ENCODE measurements at regions not wholly inside any gene's neighbourhood (a gene's known extent, or its start where the extent isn't known, plus 50 kb on each side); places are given as distances from the start of the nearest gene placed in this dataset.
A peak's percentile ranks its signal among the peaks of the same experiment; 100 is the strongest.

- TF ChIP-seq POLR2A (IDR thresholded peaks at IDR 0.05) (no peak), CTCF (IDR thresholded peaks at IDR 0.05) (no peak)
- Histone ChIP-seq H3K9me3 (peaks cover 0 to 5% (median 0%) of the 10 kb centered on the region in 4 donors), H3K27ac (no peak overlapping the region), H3K36me3 (no peaks in the 10 kb centered on the region), H3K4me1 (no peaks in the 10 kb centered on the region), H3K4me3 (no peak overlapping the region), H3K27me3 (no peaks in the 10 kb centered on the region)
- DNase-seq, result no peak
Measured at GRCh38 chr10:130393342-130393741, 257.2 kb downstream of the GLRX3 start.

GRCh38 chr10:130394832-130395231 is 258.6 kb downstream of the GLRX3 start:
- Histone ChIP-seq H3K4me1 (no peaks in the 10 kb centered on the region), H3K27ac (no peak overlapping the region), H3K27me3 (no peaks in the 10 kb centered on the region), H3K9me3 (peaks cover 0 to 5% (median 0%) of the 10 kb centered on the region in 4 donors), H3K4me3 (no peak overlapping the region), H3K36me3 (no peaks in the 10 kb centered on the region)
- TF ChIP-seq CTCF (IDR thresholded peaks at IDR 0.05) (no peak), POLR2A (IDR thresholded peaks at IDR 0.05) (no peak)
- DNase-seq, result no peak

- H3K36me3 ChIP-seq, result no peaks in the 10 kb centered on the region
- no peak overlapping the region for H3K27ac ChIP-seq
- no peaks in the 10 kb centered on the region for H3K27me3 ChIP-seq
- H3K4me1 ChIP-seq, result no peaks in the 10 kb centered on the region
- H3K4me3 ChIP-seq, result no peak overlapping the region
- TF ChIP-seq POLR2A (IDR thresholded peaks at IDR 0.05) (no peak), CTCF (IDR thresholded peaks at IDR 0.05) (no peak)
- H3K9me3 ChIP-seq, result peaks cover 0 to 5% (median 0%) of the 10 kb centered on the region in 4 donors
- no peak for DNase-seq
Measured at GRCh38 chr10:130395248-130395936, 259.2 kb downstream of the GLRX3 start.

GRCh38 chr10:130396044-130396443 is 259.9 kb downstream of the GLRX3 start:
- Histone ChIP-seq H3K9me3 (peaks cover 0 to 5% (median 0%) of the 10 kb centered on the region in 4 donors), H3K4me1 (no peaks in the 10 kb centered on the region), H3K36me3 (no peaks in the 10 kb centered on the region), H3K27me3 (no peaks in the 10 kb centered on the region), H3K4me3 (no peak overlapping the region), H3K27ac (no peak overlapping the region)
- DNase-seq, result peak in 1 of 3 donors; percentile 14
- TF ChIP-seq POLR2A (IDR thresholded peaks at IDR 0.05), result no peak
- no peak for TF ChIP-seq CTCF (IDR thresholded peaks at IDR 0.05)

GRCh38 chr10:130398090-130398994 is 262.2 kb downstream of the GLRX3 start:
- DNase-seq, result peak in 1 of 3 donors; percentile 19
- Histone ChIP-seq H3K4me1 (no peaks in the 10 kb centered on the region), H3K27me3 (no peaks in the 10 kb centered on the region), H3K9me3 (peaks cover 0 to 5% (median 0%) of the 10 kb centered on the region in 4 donors), H3K36me3 (no peaks in the 10 kb centered on the region), H3K27ac (no peak overlapping the region), H3K4me3 (no peak overlapping the region)
- TF ChIP-seq POLR2A (IDR thresholded peaks at IDR 0.05), result no peak
- no peak for TF ChIP-seq CTCF (IDR thresholded peaks at IDR 0.05)

Measured in Peyer's patch (tissue), 4 donors.